ENCODE measurements at regions not wholly inside any gene's neighbourhood (a gene's known extent, or its start where the extent isn't known, plus 50 kb on each side); places are given as distances from the start of the nearest gene placed in this dataset.

GRCh38 chr11:127133061-127133460 lies 132.5 kb upstream of the KIRREL3 start:
- DNase-seq (ENCODE audit: low read depth), result no peak

- no peak for DNase-seq (ENCODE audit: low read depth)
These were observed 129.8 kb upstream of the KIRREL3 start for GRCh38 chr11:127130321-127130720.

- DNase-seq (ENCODE audit: low read depth), result no peak
These were observed 126.4 kb upstream of the KIRREL3 start for GRCh38 chr11:127126986-127127385.

- no peak for DNase-seq (ENCODE audit: low read depth)
These were observed 118.8 kb upstream of the KIRREL3 start for GRCh38 chr11:127119356-127119755.

DNA sequence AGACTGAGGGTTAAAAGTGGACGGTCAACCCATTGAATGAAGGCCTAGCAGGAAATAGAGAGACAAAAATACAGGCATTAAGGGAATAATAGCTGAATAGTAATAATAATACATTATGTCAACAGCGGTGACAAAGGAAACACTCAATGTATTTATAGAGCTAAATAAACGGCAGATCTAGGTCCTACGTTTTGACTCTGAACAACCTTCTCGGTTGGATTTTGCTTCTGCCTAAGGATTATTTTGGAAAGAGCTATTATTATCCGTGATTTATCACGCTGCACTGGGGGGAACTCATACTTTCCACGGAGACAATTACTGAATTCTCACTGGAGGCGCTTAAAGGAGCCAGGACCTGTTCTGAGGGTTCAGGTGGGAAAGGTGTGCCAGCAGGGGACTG lies 118.2 kb upstream of the KIRREL3 start:
- no peak for DNase-seq (ENCODE audit: low read depth)

DNA sequence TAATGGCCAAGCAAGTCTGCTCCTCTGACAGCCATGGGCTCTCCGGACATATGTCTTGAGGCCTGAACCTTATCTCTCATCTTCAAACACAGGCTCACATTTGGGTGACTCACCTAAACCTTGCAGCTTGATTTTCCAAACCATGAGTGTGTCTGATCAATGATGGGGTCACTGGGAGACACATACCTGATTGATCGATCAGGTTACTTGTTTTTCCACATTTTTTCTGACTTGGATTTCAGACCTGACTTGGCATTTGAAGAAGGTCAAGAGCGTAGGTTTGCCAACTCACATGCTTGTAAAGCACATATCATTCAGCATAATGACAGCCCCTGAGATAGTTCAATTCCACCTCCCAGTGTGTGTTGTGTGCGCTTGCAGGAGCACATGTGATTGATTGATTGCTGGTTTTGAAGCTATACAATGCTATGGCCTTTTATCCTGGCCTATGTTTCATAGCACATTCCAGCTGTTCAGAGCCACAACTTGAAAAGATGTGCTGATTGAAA lies 116.7 kb upstream of the KIRREL3 start:
- DNase-seq (ENCODE audit: low read depth), result no peak

GRCh38 chr11:127115844-127116243 lies 115.3 kb upstream of the KIRREL3 start:
- no peak for DNase-seq (ENCODE audit: low read depth)

DNA sequence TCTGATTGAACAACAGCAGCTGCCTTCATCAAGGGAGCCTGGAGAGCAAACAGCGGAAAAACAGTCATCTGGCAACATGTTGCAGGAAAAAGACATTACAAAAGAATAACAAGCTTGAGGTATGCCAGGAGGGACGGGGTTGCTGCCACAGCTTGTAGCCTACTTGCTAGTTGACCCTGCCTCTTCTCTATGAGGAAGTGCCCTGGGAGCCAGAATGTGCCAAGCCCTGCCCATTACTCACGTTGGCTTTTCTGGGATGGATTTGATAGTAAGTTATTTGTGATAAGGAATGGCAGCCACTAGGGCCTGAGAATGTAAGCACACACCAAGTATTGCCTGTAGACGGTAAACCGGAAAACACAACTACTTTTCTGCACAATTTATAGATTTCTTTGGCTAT lies 113.5 kb upstream of the KIRREL3 start:
- no peak for DNase-seq (ENCODE audit: low read depth)

DNA sequence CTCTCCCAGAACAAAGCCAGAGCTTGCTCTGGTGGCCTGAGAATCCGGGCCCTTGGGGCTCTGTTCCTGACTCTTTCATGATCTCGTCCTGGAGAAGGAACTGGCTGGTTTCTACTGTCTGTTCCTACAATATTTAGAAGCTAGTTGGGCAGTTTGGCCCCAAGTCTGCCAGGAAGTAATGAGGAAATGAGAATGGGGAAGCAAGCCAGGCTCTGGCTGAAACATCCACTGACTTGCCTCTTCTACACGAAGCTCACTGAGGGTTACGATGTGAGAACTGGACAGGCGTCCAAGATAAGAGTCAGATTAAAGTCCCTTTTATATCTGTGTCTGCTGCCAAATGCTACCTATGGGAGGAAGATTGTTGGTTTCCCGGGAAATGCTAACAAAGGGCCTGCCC lies 110.0 kb upstream of the KIRREL3 start:
- no peak for DNase-seq (ENCODE audit: low read depth)

- no peak for DNase-seq (ENCODE audit: low read depth)
These were observed 109.4 kb upstream of the KIRREL3 start for GRCh38 chr11:127109796-127110480.

DNA sequence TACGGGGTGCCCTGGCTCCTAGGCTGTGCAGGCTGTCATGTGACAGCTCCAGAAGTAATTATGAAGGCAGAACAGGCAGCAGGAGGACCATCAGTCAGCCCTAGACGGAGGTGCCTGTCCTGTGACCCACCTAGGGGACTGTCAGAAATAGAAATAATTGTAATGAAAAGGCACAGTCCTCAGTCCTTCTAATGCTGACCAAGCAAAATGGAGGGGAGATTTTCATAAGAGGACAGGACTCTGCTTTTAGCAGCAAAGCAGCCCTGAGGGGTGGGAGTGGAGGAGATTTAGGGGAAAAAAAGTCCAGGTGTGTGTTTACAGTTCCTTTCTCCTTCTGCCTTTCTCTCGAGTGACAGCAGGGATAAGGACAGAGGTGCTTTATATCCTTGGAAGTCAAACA lies 108.3 kb upstream of the KIRREL3 start:
- no peak for DNase-seq (ENCODE audit: low read depth)

DNA sequence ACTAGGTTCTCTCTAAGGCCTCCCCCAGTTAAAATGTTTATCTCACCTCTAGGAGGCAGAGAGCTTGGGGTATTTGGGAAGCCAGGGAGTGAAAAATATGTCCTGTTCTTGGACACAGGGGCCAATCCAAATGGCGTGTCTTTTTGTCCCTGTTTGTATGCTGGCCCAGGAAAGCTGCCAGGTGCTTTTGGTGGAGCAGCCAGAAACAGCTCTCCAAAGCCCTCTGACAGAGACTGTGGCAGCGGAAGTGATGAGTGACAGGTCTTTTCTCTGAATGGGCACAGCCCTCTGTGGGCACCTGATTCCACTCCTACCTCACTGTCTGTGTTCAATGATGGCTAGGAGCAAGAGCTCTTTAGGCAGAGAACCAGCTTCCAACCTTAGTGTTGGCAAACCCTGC lies 106.4 kb upstream of the KIRREL3 start:
- no peak for DNase-seq (ENCODE audit: low read depth)

GRCh38 chr11:127105593-127106541 lies 105.3 kb upstream of the KIRREL3 start:
- DNase-seq (ENCODE audit: low read depth), result no peak

DNA sequence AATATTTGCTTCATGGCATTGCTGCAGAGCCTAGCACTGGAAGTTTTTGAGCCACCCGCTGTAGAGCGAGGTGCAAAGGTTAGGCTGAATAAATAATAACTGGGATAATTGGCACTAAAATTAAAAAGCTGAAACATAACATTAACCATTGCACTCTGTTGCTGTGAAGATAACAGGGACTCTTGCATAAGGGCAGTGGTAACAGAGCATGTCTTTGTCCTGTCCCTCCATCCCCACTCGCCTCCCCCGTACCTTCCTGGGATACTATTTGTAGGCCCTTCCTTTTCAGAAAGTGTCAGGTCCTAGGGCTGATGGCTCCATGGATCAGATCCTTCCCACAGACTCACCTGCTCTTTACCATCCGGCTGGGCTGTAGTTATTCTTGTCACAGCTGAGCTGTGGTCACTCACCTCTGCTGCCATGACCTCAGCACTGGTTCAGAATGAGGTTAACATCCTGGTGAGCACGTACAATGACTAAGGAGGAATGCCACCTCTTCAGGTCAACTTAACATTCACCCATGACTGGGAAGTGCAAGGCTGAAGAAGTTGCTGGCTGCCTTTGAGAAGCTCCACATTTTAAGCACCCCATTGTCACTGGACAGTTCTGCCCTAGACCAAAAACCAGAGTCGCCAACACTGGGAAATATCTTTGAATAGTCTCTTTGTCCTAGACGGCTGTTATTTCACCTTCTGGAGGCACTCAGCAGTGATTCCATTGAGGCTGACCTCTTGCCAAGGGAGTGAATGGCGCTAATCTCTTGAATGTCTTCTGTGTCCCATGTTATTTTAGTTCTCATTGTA lies 103.2 kb upstream of the KIRREL3 start:
- DNase-seq (ENCODE audit: low read depth), result no peak

GRCh38 chr11:127098684-127099083 lies 98.1 kb upstream of the KIRREL3 start:
- DNase-seq (ENCODE audit: low read depth), result no peak

DNA sequence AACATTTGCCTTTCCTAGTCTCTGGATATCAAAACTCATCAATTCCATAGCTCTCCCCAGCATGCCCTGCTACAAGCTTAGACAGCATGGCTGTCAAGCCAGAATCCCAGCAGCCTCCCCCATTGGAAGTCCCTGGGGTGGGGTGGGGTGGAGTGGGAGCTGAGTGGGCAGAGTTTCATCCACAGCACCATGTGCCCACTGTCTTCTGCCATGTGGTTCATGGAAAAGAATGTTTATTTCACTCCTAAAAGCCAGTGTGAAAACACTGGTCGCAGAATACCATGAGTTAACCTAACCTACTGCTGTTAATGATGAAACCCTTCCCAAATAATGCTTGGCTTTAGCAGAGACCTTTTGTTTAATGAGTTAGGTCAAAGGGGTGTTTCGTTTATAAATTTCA lies 80.2 kb upstream of the KIRREL3 start:
- DNase-seq (ENCODE audit: low read depth), result no peak

DNA sequence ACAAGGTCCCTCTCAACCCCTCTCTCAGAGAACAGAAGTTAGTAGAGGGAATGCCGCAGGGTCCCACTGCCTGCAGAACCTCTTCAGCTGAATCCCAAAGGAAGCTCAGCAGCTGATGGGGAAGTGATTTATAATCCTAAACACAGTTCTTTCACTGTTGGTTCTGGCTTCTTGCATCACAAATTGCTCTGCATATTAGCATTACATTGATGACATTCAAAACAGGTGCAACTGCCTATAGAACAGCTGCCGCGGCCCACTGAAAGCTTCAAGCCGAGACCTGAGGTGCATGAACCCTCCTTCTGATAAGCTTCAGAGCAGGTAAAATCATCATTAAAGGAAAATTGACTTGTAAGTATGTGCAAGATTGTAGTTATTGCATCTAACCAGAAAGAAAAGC lies 75.2 kb upstream of the KIRREL3 start:
- no peak for DNase-seq (ENCODE audit: low read depth)

DNA sequence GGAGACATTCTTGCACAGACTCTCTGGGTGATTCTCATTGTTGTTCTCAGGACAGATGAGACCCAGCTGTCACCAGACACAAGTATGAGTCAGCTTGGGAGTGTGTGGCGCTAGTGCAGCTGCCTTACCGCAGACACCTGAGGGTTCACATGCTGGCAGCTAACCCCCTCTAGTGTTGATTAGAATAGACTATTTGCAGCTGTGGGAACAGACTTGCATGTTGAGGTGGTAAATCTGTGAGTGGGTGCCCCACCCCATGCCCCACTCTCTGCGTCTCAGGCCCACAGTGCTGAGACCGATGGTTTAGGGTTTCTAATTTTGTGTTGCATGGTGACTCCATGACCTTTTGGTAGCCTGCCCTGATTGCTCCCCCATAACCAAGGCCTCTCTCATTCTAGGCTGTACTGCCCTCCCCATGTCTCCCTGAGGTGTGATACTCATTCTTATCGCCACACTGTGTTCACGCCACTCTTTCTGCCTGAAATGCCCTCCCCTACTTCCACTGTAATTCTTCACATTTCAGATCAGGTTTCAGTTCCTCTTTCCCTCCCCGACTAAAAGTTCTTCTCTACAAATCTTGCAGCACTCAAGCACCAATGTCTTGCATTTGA lies 73.7 kb upstream of the KIRREL3 start:
- no peak for DNase-seq (ENCODE audit: low read depth)

- DNase-seq (ENCODE audit: low read depth), result no peak
These were observed 73.1 kb upstream of the KIRREL3 start for GRCh38 chr11:127073621-127074020.

- no peak for DNase-seq (ENCODE audit: low read depth)
These were observed 71.0 kb upstream of the KIRREL3 start for GRCh38 chr11:127071606-127072005.

- no peak for DNase-seq (ENCODE audit: low read depth)
These were observed 70.2 kb upstream of the KIRREL3 start for GRCh38 chr11:127070808-127071207.

Data from stimulated activated CD8-positive, alpha-beta memory T cell treated with anti-CD3 and anti-CD28 coated beads, Interleukin-7, amount 100 ng/mL, for 24 hours (primary cell).